Calu3 (cell line): ENCODE measurements at regions not wholly inside any gene's neighbourhood (a gene's known extent, or its start where the extent isn't known, plus 50 kb on each side); places are given as distances from the start of the nearest gene placed in this dataset.
A peak's percentile ranks its signal among the peaks of the same experiment; 100 is the strongest.
"Not testable (repeated sequence)": the region's sequence is repeated elsewhere in the genome, so short reads cannot be mapped to it uniquely, and the experiment has no call there.

Source experiments
- BruUV-seq: library from RNA; stranded (reverse); fragments of 400-500 nt; replicated peaks from 2 replicates; lab custom pipeline; 2021; lab: Mats Ljungman, UMichigan
- CTCF ChIA-PET: fragments of 300-600 bp; sonication (Branson Sonifier 250); formaldehyde crosslinking; loops from one replicate; lab custom pipeline; 2022; ENCODE audit warnings: antibody characterized with exemption; lab: Charles Lee
- DNase-seq: peaks from one replicate; pipeline ENCODE4 v3.0.0; 2022
- H3K27ac Mint-ChIP-seq: one replicate; pipeline ENCODE4 v1.8.0; 2022; ENCODE audit warnings: mixed read lengths; ENCODE audit not compliant: unreplicated experiment
- H3K27me3 Mint-ChIP-seq: one replicate; pipeline ENCODE4 v1.8.0; 2022; ENCODE audit warnings: mixed read lengths; ENCODE audit not compliant: unreplicated experiment
- H3K36me3 Mint-ChIP-seq: one replicate; pipeline ENCODE4 v1.8.0; 2022; ENCODE audit warnings: mild to moderate bottlenecking, moderate library complexity, mixed read lengths; ENCODE audit not compliant: insufficient read depth, unreplicated experiment
- H3K4me1 Mint-ChIP-seq: one replicate; pipeline ENCODE4 v1.8.0; 2022; ENCODE audit warnings: mild to moderate bottlenecking, low read depth, mixed read lengths; ENCODE audit not compliant: unreplicated experiment
- H3K4me3 Mint-ChIP-seq: one replicate; pipeline ENCODE4 v1.8.0; 2022; ENCODE audit warnings: mild to moderate bottlenecking, low read depth, moderate library complexity, mixed read lengths; ENCODE audit not compliant: unreplicated experiment
- H3K9me3 Mint-ChIP-seq: one replicate; pipeline ENCODE4 v1.8.0; 2022; ENCODE audit warnings: low read depth, mixed read lengths; ENCODE audit not compliant: unreplicated experiment
- CTCF ChIP-seq: fragments of 200-600 bp; IDR thresholded peaks from one replicate; pipeline ENCODE4 v1.8.0; 2022; ENCODE audit warnings: antibody characterized with exemption; ENCODE audit not compliant: unreplicated experiment
- intact Hi-C: fragments of 100-400 bp; cut with micrococcal nuclease; formaldehyde crosslinking; loops from one replicate; pipeline ENCODE4 v1.10.0; 2022; ENCODE audit not compliant: unreplicated experiment

- Mint-ChIP-seq H3K4me1 (no peaks in the 10 kb centered on the region), H3K27ac (no peak overlapping the region), H3K27me3 (peaks cover 33% of the 10 kb centered on the region), H3K36me3 (peaks cover 5% of the 10 kb centered on the region), H3K4me3 (no peak overlapping the region), H3K9me3 (no peaks in the 10 kb centered on the region)
- TF ChIP-seq CTCF, result peak; percentile 89
- peak; percentile 83 for DNase-seq
- CTCF ChIA-PET, result interaction anchor here (0.6 to 3.8 kb wide), 10 partner anchors 10 to 467 kb away, joined by 3 to 26 read pairs (median 4); no protein-coding TSS in a partner anchor
- no TSS peak for BruUV-seq
- intact Hi-C loops, result loop anchor here (1.0 to 5.0 kb wide), 4 partner anchors 52 to 467 kb away; no protein-coding TSS in a partner anchor
Observed at GRCh38 chr5:174793684-174794328, 69.4 kb downstream of the MSX2 start.

- no peak overlapping the region for H3K27ac Mint-ChIP-seq
- TF ChIP-seq CTCF, result no peak
- intact Hi-C loops, result loop anchor here (1.0 to 5.0 kb wide), 4 partner anchors 51 to 466 kb away; no protein-coding TSS in a partner anchor
- DNase-seq, result no peak
- H3K9me3 Mint-ChIP-seq, result no peaks in the 10 kb centered on the region
- H3K4me3 Mint-ChIP-seq, result no peak overlapping the region
- CTCF ChIA-PET, result interaction anchor here (0.6 to 3.8 kb wide), 6 partner anchors 10 to 440 kb away, joined by 3 to 26 read pairs (median 4); no protein-coding TSS in a partner anchor
- no peaks in the 10 kb centered on the region for H3K4me1 Mint-ChIP-seq
- H3K36me3 Mint-ChIP-seq, result peaks cover 5% of the 10 kb centered on the region
- peaks cover 26% of the 10 kb centered on the region for H3K27me3 Mint-ChIP-seq
- BruUV-seq, result no TSS peak
Observed at GRCh38 chr5:174793076-174793475, 68.7 kb downstream of the MSX2 start.

- not testable (repeated sequence) for DNase-seq, BruUV-seq, H3K9me3 Mint-ChIP-seq, H3K27ac Mint-ChIP-seq, H3K36me3 Mint-ChIP-seq, H3K4me3 Mint-ChIP-seq, H3K4me1 Mint-ChIP-seq
- CTCF ChIA-PET, result interaction anchor here (0.5 to 3.8 kb wide), 3 partner anchors 41 to 373 kb away, joined by 3 to 26 read pairs (median 4); no protein-coding TSS in a partner anchor
- peaks cover 18% of the 10 kb centered on the region for H3K27me3 Mint-ChIP-seq
- intact Hi-C loops, result loop anchor here (5.0 kb wide), 2 partner anchors 50 to 210 kb away; no protein-coding TSS in a partner anchor
Observed at GRCh38 chr5:174792265-174792664, 67.9 kb downstream of the MSX2 start.

GRCh38 chr5:174790906-174791305 is 66.5 kb downstream of the MSX2 start:
- no TSS peak for BruUV-seq
- Mint-ChIP-seq H3K4me3 (no peak overlapping the region), H3K27ac (no peak overlapping the region), H3K9me3 (no peaks in the 10 kb centered on the region), H3K27me3 (peaks cover 4% of the 10 kb centered on the region), H3K36me3 (peaks cover 5% of the 10 kb centered on the region), H3K4me1 (no peaks in the 10 kb centered on the region)
- intact Hi-C loops, result loop anchor here (5.0 kb wide), 2 partner anchors 49 to 209 kb away; no protein-coding TSS in a partner anchor
- TF ChIP-seq CTCF, result no peak
- CTCF ChIA-PET, result no interaction called here
- DNase-seq, result no peak
